Jurkat, Clone E6-1 (cell line): ENCODE measurements at regions not wholly inside any gene's neighbourhood (a gene's known extent, or its start where the extent isn't known, plus 50 kb on each side); places are given as distances from the start of the nearest gene placed in this dataset.
A peak's percentile ranks its signal among the peaks of the same experiment; 100 is the strongest.
"Not testable (repeated sequence)": the region's sequence is repeated elsewhere in the genome, so short reads cannot be mapped to it uniquely, and the experiment has no call there.

ENCODE experiments used
- DNase-seq: peaks from one replicate; pipeline ENCODE4 v3.0.0-alpha.2; 2011; ENCODE audit warnings: low read depth, low spot score
- H3K4me3 ChIP-seq: 2 replicates; pipeline ENCODE4 v1.5.1; 2011; ENCODE audit warnings: mild to moderate bottlenecking, low read length, control low read depth, moderate library complexity

- DNase-seq, H3K4me3 ChIP-seq: not testable (repeated sequence)
Measured at GRCh38 chr1:761791-762190, 75.3 kb upstream of the OR4F16 start.

- not testable (repeated sequence) for DNase-seq, H3K4me3 ChIP-seq
Measured at GRCh38 chr1:771449-771848, 85.0 kb upstream of the OR4F16 start.

GRCh38 chr1:777480-778180 is 91.2 kb upstream of the OR4F16 start:
- DNase-seq, result not testable (repeated sequence)
- H3K4me3 ChIP-seq, result peak overlapping the region; percentile 71

GRCh38 chr1:778451-779278 is 92.2 kb upstream of the OR4F16 start:
- DNase-seq, result peak; percentile 99
- H3K4me3 ChIP-seq, result peak overlapping the region; percentile 71

GRCh38 chr1:779621-780020 is 93.2 kb upstream of the OR4F16 start:
- DNase-seq, result not testable (repeated sequence)
- peak overlapping the region; percentile 38 for H3K4me3 ChIP-seq

GRCh38 chr1:788835-789234 is 102.4 kb upstream of the OR4F16 start:
- no peak for DNase-seq
- no peak overlapping the region for H3K4me3 ChIP-seq

- H3K4me3 ChIP-seq, DNase-seq: not testable (repeated sequence)
Measured at GRCh38 chr1:789606-790005, 103.2 kb upstream of the OR4F16 start.

- DNase-seq, H3K4me3 ChIP-seq: not testable (repeated sequence)
Measured at GRCh38 chr1:790388-790930, 104.0 kb upstream of the OR4F16 start.

GRCh38 chr1:794310-794709 is 107.9 kb upstream of the OR4F16 start:
- not testable (repeated sequence) for DNase-seq

GRCh38 chr1:794918-795584 is 108.6 kb upstream of the OR4F16 start:
- not testable (repeated sequence) for DNase-seq, H3K4me3 ChIP-seq

More at GRCh38 chr1:794310-794709, 107.9 kb upstream of the OR4F16 start:
- not testable (repeated sequence) for H3K4me3 ChIP-seq

- DNase-seq, H3K4me3 ChIP-seq: not testable (repeated sequence)
Measured at GRCh38 chr1:797649-798048, 111.2 kb upstream of the OR4F16 start.

GRCh38 chr1:800397-800796 is 113.9 kb upstream of the OR4F16 start:
- not testable (repeated sequence) for H3K4me3 ChIP-seq, DNase-seq

- not testable (repeated sequence) for H3K4me3 ChIP-seq, DNase-seq
Measured at GRCh38 chr1:804378-805115, 118.1 kb upstream of the OR4F16 start.

GRCh38 chr1:805310-805709 is 118.4 kb upstream of the SAMD11 start:
- DNase-seq, H3K4me3 ChIP-seq: not testable (repeated sequence)

GRCh38 chr1:807066-807465 is 116.7 kb upstream of the SAMD11 start:
- DNase-seq, H3K4me3 ChIP-seq: not testable (repeated sequence)

- H3K4me3 ChIP-seq, DNase-seq: not testable (repeated sequence)
Measured at GRCh38 chr1:807699-808390, 115.9 kb upstream of the SAMD11 start.

GRCh38 chr1:810949-811348 is 112.8 kb upstream of the SAMD11 start:
- not testable (repeated sequence) for H3K4me3 ChIP-seq, DNase-seq

- not testable (repeated sequence) for H3K4me3 ChIP-seq, DNase-seq
Measured at GRCh38 chr1:812535-813127, 111.1 kb upstream of the SAMD11 start.
